Heart left ventricle (tissue), 13 donors: ENCODE measurements at regions not wholly inside any gene's neighbourhood (a gene's known extent, or its start where the extent isn't known, plus 50 kb on each side); places are given as distances from the start of the nearest gene placed in this dataset.

Source experiments
- POLR2A ChIP-seq, 2 donors: fragments of 450-650 bp; IDR thresholded peaks; one replicate each; pipeline ENCODE4 v1.6.1; 2017; ENCODE audit warnings: antibody characterized with exemption in 2 of 2, mild to moderate bottlenecking in 2 of 2, moderate library complexity in 2 of 2
- TF ChIP-seq, protein P1 (sequence below), 12 donors: fragments of 200-600 bp; sonication (generic) in 4 of 12; IDR thresholded peaks; one replicate each; pipeline versions ENCODE4 v1.5.0 to v1.8.0; 2018 to 2022; ENCODE audit warnings: antibody characterized with exemption in 12 of 12, mild to moderate bottlenecking in 5 of 12
- donor health status: ischemic (EF 13 %, LVEDD 7.1; RV severe dilation, severe dysfunction).
- donor health status: DM: no; HTN: yes; CAD: no.
- donor health status: DM: no; HTN: no; CAD: no.
- donor health status: ischemic (EF 25% LVEDD 6.9; RV normal size, moderate dysfunction).
- donor health status: ischemic (EF 25% LVEDD 5.7; RV mildly dilated, moderate dysfunction).
- donor health status: ischemic (EF 35%, LVEDD 5.7; RV mildly dilated, moderate dysfunction).
- donor health status: nonischemic (EF 11% LVEDD 7.7; RV severe dilation, severe dysfunction).
- donor health status: DM: yes; HTN: yes; CAD: no.
- donor health status: PGD.
- donor health status: ischemic (EF 29% LVEDD 5.4; RV normal size, mild dysfunction).
- donor health status: nonischemic (EF 23%, LVEDD 6.1; RV moderate dilation, normal function).

DNA sequence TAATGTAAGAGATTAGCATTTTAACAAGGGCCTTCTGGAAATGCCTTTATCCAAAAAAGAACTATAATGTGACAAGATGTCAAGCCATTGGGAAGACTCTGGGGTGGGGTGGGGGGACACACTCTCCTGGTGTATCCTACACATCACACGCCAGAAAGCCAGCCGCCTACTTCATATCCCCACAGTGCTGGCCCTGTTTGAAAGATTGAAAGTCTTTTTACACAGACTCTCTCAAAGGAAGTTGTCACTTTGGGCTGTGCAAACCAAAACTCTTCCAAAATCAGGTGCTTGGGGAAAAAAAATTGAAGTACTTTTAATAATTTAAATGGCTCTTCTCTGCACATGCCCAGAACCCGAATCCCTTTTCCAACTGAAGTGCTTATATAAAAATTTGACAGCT, 666.7 kb downstream of the BCL11A start:
- TF ChIP-seq, protein P1, sequence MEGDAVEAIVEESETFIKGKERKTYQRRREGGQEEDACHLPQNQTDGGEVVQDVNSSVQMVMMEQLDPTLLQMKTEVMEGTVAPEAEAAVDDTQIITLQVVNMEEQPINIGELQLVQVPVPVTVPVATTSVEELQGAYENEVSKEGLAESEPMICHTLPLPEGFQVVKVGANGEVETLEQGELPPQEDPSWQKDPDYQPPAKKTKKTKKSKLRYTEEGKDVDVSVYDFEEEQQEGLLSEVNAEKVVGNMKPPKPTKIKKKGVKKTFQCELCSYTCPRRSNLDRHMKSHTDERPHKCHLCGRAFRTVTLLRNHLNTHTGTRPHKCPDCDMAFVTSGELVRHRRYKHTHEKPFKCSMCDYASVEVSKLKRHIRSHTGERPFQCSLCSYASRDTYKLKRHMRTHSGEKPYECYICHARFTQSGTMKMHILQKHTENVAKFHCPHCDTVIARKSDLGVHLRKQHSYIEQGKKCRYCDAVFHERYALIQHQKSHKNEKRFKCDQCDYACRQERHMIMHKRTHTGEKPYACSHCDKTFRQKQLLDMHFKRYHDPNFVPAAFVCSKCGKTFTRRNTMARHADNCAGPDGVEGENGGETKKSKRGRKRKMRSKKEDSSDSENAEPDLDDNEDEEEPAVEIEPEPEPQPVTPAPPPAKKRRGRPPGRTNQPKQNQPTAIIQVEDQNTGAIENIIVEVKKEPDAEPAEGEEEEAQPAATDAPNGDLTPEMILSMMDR (IDR thresholded peaks at IDR 0.05): no peak
- TF ChIP-seq POLR2A (IDR thresholded peaks at IDR 0.05): no peak
